ENCODE measurements at regions not wholly inside any gene's neighbourhood (a gene's known extent, or its start where the extent isn't known, plus 50 kb on each side); places are given as distances from the start of the nearest gene placed in this dataset.
"Not testable (repeated sequence)": the region's sequence is repeated elsewhere in the genome, so short reads cannot be mapped to it uniquely, and the experiment has no call there.

DNA sequence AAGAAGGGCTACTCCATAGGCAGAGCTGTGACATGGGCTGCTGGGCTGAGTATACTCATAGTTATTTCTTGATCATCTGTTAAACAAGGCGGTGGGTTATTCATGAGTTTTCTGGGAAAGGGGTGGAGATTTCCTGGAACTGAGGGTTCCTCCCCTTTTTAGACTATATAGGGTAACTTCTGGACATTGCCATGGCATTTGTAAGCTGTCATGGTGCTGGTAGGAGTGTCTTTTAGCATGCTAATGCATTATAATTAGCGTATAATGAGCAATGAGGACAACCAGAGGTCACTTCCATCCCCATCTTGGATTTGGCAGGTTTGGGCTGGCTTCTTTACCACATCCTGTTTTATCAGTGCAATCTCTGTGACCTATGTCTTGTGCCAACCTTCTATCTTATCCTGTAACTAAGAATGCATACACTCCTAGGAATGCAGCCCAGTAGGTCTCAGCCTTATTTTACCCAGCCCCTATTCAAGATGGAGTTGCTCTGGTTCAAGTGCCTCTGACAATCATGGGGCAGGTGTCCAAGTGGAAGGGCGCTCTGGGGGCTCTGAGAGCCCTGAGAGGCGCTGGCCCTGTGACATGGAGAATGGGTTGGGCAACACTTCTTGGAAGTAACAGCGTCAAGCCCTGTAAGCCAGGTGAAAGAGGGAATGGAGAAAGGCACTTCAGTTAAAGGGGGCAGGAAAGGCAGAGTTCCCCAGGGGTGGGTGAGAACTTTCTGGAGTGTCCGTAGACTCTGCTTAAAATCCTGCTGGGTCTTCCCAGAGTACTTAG is 354.2 kb upstream of the SULF2 start:
- intact Hi-C loops (cut with micrococcal nuclease), result no loop called here
- no peak for DNase-seq
- ChIA-PET POLR2A (ENCODE audit: partially characterized antibody) (no interaction called here), CTCF (ENCODE audit: partially characterized antibody) (no interaction called here)
- Mint-ChIP-seq H3K36me3 (no peaks in the 10 kb centered on the region), H3K4me3 (no peak overlapping the region), H3K4me1 (no peaks in the 10 kb centered on the region), H3K27ac (no peak overlapping the region), H3K9me3 (peaks cover 0 to 5% (median 0%) of the 10 kb centered on the region in 8 donors), H3K27me3 (peaks cover 9 to 27% of the 10 kb centered on the region in 2 donors)
- no peak overlapping the region for H3K4me3 ChIP-seq (ENCODE audit: low read length in 2 of 2)
- no peaks in the 10 kb centered on the region for H3K36me3 ChIP-seq (ENCODE audit: insufficient read depth, low read length)
- no peaks in the 10 kb centered on the region for H3K27me3 ChIP-seq (ENCODE audit: insufficient read depth, low read length)
- H3K4me1 ChIP-seq (ENCODE audit: insufficient read depth, low read length), result no peaks in the 10 kb centered on the region
- H3K27ac ChIP-seq (ENCODE audit: low read depth, low read length), result no peak overlapping the region
- no peaks in the 10 kb centered on the region for H3K9me3 ChIP-seq (ENCODE audit: control insufficient read depth in 1 of 2, low read length in 2 of 2)

DNA sequence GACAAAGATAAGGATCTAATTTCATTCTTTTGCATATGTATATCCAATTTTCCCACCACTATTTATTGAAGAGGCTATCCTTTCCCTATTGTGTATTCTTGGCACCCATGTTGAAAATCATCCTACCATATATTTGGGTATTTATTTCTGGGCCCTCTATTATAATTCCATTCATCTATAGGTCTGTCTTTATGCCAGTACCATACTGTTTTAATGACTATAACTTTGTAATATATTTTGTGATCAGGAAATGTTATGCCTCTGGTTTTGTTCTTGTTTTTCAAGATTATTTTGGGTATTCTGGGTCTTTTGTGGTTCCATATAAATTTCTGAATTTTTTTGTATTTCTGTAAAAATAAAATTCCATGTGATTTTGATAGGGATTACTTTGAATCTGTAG is 347.6 kb upstream of the SULF2 start:
- no peak overlapping the region for H3K4me3 Mint-ChIP-seq
- no peaks in the 10 kb centered on the region for H3K27me3 ChIP-seq (ENCODE audit: insufficient read depth, low read length)
- no peak overlapping the region for H3K4me3 ChIP-seq (ENCODE audit: low read length in 2 of 2)
- no peaks in the 10 kb centered on the region for H3K4me1 Mint-ChIP-seq
- no peak overlapping the region for H3K27ac Mint-ChIP-seq
- H3K36me3 Mint-ChIP-seq, result no peaks in the 10 kb centered on the region
- H3K9me3 Mint-ChIP-seq, result peaks cover 0 to 11% (median 10%) of the 10 kb centered on the region in 8 donors
- H3K27ac ChIP-seq (ENCODE audit: low read depth, low read length), result no peak overlapping the region
- ChIA-PET POLR2A (ENCODE audit: partially characterized antibody) (no interaction called here), CTCF (ENCODE audit: partially characterized antibody) (no interaction called here)
- DNase-seq, result no peak
- H3K9me3 ChIP-seq (ENCODE audit: control insufficient read depth in 1 of 2, low read length in 2 of 2), result no peaks in the 10 kb centered on the region
- H3K36me3 ChIP-seq (ENCODE audit: insufficient read depth, low read length), result no peaks in the 10 kb centered on the region
- intact Hi-C loops (cut with micrococcal nuclease), result no loop called here
- H3K27me3 Mint-ChIP-seq, result peaks cover 14 to 22% of the 10 kb centered on the region in 2 donors
- H3K4me1 ChIP-seq (ENCODE audit: insufficient read depth, low read length), result no peaks in the 10 kb centered on the region

DNA sequence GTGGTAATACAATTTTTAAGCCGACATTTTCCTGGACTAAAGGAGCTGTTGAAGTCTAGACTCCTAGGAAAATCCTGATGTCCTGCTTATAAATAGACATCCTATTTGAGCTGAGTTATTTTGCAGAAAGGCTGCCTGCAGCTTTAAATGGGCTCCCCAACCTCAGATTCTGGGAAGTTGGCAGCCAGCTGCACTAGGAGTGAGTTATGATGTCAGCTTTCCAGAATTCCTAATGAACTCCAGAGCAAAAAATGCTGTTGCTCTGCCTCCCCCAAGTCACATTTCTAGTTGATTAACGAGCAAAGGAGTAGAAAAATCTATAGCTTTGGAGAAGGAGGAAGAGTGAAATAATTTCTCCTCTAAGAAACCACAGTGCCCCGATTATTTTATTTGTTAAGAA is 346.3 kb upstream of the SULF2 start:
- ChIA-PET POLR2A (ENCODE audit: partially characterized antibody) (no interaction called here), CTCF (ENCODE audit: partially characterized antibody) (no interaction called here)
- no peak for DNase-seq
- intact Hi-C loops (cut with micrococcal nuclease), result no loop called here
- Mint-ChIP-seq H3K27ac (peak overlapping the region in 1 of 7 donors; percentile 25), H3K36me3 (no peaks in the 10 kb centered on the region), H3K27me3 (peaks cover 14 to 18% of the 10 kb centered on the region in 2 donors), H3K4me3 (no peak overlapping the region), H3K4me1 (no peaks in the 10 kb centered on the region), H3K9me3 (peaks cover 0 to 11% (median 10%) of the 10 kb centered on the region in 8 donors)
- no peaks in the 10 kb centered on the region for H3K36me3 ChIP-seq (ENCODE audit: insufficient read depth, low read length)
- no peak overlapping the region for H3K27ac ChIP-seq (ENCODE audit: low read depth, low read length)
- H3K27me3 ChIP-seq (ENCODE audit: insufficient read depth, low read length), result no peaks in the 10 kb centered on the region
- no peaks in the 10 kb centered on the region for H3K9me3 ChIP-seq (ENCODE audit: control insufficient read depth in 1 of 2, low read length in 2 of 2)
- H3K4me1 ChIP-seq (ENCODE audit: insufficient read depth, low read length), result no peaks in the 10 kb centered on the region
- no peak overlapping the region for H3K4me3 ChIP-seq (ENCODE audit: low read length in 2 of 2)

DNA sequence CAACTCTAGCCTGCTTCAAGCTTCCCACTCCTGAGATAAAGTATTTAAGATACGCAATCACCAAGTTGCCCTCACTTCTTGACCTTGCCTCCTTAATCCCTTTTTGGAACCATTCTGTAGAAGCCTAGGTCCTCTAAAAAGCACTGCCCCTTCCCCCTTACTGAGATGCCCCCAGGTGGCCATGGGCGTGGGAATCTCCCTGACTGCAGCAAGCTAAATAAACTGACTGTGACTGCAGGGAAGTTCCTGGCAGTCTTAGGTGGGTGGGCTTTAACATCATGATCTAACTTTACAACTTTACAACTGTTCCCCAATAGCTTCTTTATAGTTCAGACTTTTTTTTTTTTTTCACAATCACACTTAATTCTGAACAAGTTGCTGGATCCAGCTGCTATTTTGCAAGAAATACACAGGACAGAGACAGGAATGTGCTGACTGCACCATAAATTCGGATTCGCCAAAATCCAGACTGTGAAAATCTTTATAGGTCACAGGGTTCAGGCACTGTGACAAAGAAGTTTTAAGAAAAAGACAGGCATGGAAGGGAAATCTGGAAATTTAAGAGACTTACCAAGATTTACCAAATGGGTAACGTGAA is 344.2 kb upstream of the SULF2 start:
- DNase-seq, result no peak
- Histone ChIP-seq H3K4me1 (ENCODE audit: insufficient read depth, low read length) (no peaks in the 10 kb centered on the region), H3K27ac (ENCODE audit: low read depth, low read length) (no peak overlapping the region), H3K4me3 (ENCODE audit: low read length in 2 of 2) (no peak overlapping the region), H3K9me3 (ENCODE audit: control insufficient read depth in 1 of 2, low read length in 2 of 2) (no peaks in the 10 kb centered on the region), H3K36me3 (ENCODE audit: insufficient read depth, low read length) (no peaks in the 10 kb centered on the region), H3K27me3 (ENCODE audit: insufficient read depth, low read length) (no peaks in the 10 kb centered on the region)
- H3K9me3 Mint-ChIP-seq, result peaks cover 0 to 11% (median 10%) of the 10 kb centered on the region in 8 donors
- H3K36me3 Mint-ChIP-seq, result no peaks in the 10 kb centered on the region
- H3K4me3 Mint-ChIP-seq, result no peak overlapping the region
- no peak overlapping the region for H3K27ac Mint-ChIP-seq
- POLR2A ChIA-PET (ENCODE audit: partially characterized antibody), result no interaction called here
- peaks cover 10 to 16% of the 10 kb centered on the region in 2 donors for H3K27me3 Mint-ChIP-seq
- intact Hi-C loops (cut with micrococcal nuclease), result no loop called here
- CTCF ChIA-PET (ENCODE audit: partially characterized antibody), result no interaction called here
- H3K4me1 Mint-ChIP-seq, result no peaks in the 10 kb centered on the region

DNA sequence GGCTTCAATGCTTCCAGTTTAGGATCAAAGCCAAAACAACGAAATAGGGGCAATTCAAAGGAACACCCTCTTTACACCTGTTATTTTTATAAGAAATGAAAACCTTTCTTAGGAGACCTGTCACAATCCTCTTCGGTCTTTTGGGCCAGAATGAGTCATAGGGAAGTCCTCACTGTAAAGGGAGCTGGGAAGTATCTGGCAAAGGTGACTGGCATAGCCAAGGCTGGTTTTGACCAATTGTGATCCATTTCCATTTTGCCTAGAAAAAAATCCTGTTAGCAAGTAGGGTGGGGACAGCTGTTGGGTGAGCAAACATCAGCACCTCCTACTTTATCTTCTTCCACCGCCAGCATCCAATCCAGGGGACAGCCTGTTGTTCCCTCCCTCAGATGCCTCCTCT is 343.2 kb upstream of the SULF2 start:
- intact Hi-C loops (cut with micrococcal nuclease), result no loop called here
- no peak for DNase-seq
- POLR2A ChIA-PET (ENCODE audit: partially characterized antibody), result no interaction called here
- Mint-ChIP-seq H3K36me3 (no peaks in the 10 kb centered on the region), H3K4me1 (no peaks in the 10 kb centered on the region), H3K27me3 (peaks cover 4 to 16% of the 10 kb centered on the region in 2 donors), H3K9me3 (peaks cover 0 to 11% (median 7%) of the 10 kb centered on the region in 8 donors), H3K27ac (no peak overlapping the region), H3K4me3 (no peak overlapping the region)
- Histone ChIP-seq H3K4me3 (ENCODE audit: low read length in 2 of 2) (no peak overlapping the region), H3K27me3 (ENCODE audit: insufficient read depth, low read length) (no peaks in the 10 kb centered on the region), H3K9me3 (ENCODE audit: control insufficient read depth in 1 of 2, low read length in 2 of 2) (no peaks in the 10 kb centered on the region), H3K36me3 (ENCODE audit: insufficient read depth, low read length) (no peaks in the 10 kb centered on the region), H3K4me1 (ENCODE audit: insufficient read depth, low read length) (no peaks in the 10 kb centered on the region), H3K27ac (ENCODE audit: low read depth, low read length) (no peak overlapping the region)
- CTCF ChIA-PET (ENCODE audit: partially characterized antibody), result no interaction called here

DNA sequence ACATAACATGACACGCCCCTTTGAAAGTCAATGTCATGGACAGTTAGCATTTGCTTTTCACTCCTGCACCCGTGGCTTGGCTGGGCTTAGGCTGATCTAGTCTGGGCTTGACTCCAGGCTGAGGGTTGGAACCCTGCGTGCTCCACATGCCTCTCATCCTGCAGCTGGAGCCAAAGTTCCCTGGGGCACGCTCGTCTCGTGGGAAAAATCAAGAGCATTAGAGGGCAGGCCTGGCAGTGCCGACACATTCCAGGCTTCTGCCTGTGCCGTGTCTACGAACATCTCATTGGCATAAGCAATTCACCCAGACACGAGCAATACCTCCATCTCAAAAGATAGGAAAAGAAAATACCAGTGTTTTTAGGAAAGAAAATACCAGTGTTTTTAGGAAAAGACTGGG is 342.7 kb upstream of the SULF2 start:
- H3K9me3 ChIP-seq (ENCODE audit: control insufficient read depth in 1 of 2, low read length in 2 of 2); CTCF ChIA-PET (ENCODE audit: partially characterized antibody); H3K4me3 ChIP-seq (ENCODE audit: low read length in 2 of 2); H3K36me3 Mint-ChIP-seq; H3K4me1 ChIP-seq (ENCODE audit: insufficient read depth, low read length); H3K27me3 ChIP-seq (ENCODE audit: insufficient read depth, low read length); H3K4me1 Mint-ChIP-seq; DNase-seq; intact Hi-C loops (cut with micrococcal nuclease); H3K36me3 ChIP-seq (ENCODE audit: insufficient read depth, low read length); H3K4me3 Mint-ChIP-seq; POLR2A ChIA-PET (ENCODE audit: partially characterized antibody); H3K9me3 Mint-ChIP-seq; H3K27ac ChIP-seq (ENCODE audit: low read depth, low read length): not testable (repeated sequence)
- peak overlapping the region in 1 of 7 donors; percentile 31 for H3K27ac Mint-ChIP-seq
- peaks cover 4 to 16% of the 10 kb centered on the region in 2 donors for H3K27me3 Mint-ChIP-seq

DNA sequence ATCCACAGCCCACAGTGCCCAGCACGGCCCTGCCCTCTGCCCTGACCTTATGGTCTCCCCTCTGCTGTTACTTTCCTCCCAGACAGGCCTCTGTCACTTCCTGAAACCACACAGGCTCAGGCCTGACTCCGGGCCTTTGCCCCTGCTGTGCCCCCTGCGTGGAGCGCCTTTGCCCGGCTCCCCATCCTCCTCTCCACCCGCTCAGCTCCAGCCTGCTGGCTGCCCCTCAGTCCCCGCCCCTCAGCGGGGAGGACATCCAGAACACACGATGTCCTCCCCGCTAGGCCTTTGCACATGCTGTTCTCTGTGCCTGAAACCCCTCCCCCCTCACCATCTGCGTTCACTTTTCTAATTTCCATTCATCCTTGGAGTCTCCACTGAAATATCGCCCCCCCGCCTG is 341.9 kb upstream of the SULF2 start:
- H3K36me3 ChIP-seq (ENCODE audit: insufficient read depth, low read length); H3K4me1 ChIP-seq (ENCODE audit: insufficient read depth, low read length); POLR2A ChIA-PET (ENCODE audit: partially characterized antibody); intact Hi-C loops (cut with micrococcal nuclease); DNase-seq; H3K9me3 Mint-ChIP-seq; H3K27me3 ChIP-seq (ENCODE audit: insufficient read depth, low read length); H3K4me3 ChIP-seq (ENCODE audit: low read length in 2 of 2); H3K9me3 ChIP-seq (ENCODE audit: control insufficient read depth in 1 of 2, low read length in 2 of 2); H3K4me1 Mint-ChIP-seq; CTCF ChIA-PET (ENCODE audit: partially characterized antibody); H3K4me3 Mint-ChIP-seq; H3K27ac ChIP-seq (ENCODE audit: low read depth, low read length); H3K27ac Mint-ChIP-seq; H3K36me3 Mint-ChIP-seq: not testable (repeated sequence)
- peaks cover 4 to 11% of the 10 kb centered on the region in 2 donors for H3K27me3 Mint-ChIP-seq
